Gastrocnemius medialis (tissue), 4 donors: ENCODE measurements at regions not wholly inside any gene's neighbourhood (a gene's known extent, or its start where the extent isn't known, plus 50 kb on each side); places are given as distances from the start of the nearest gene placed in this dataset.

ENCODE experiments used
- CTCF ChIP-seq, 5 experiments: fragments of 450-650 bp in 3 of 5; fragments of 200-600 bp in 2 of 5; sonication (generic) in 2 of 5; IDR thresholded peaks in 4 of 5; conservative IDR thresholded peaks in 1 of 5; 1 replicate in 4 of 5; 2 replicates in 1 of 5; pipeline ENCODE4 v1.5.1; 2016 to 2019; ENCODE audit warnings: antibody characterized with exemption in 5 of 5, mild to moderate bottlenecking in 3 of 5, moderate library complexity in 3 of 5
- POLR2A ChIP-seq, 2 donors: fragments of 450-650 bp; IDR thresholded peaks; one replicate each; pipeline ENCODE4 v1.6.1; 2017; ENCODE audit warnings: antibody characterized with exemption in 2 of 2, mild to moderate bottlenecking in 2 of 2, moderate library complexity in 2 of 2

- TF ChIP-seq CTCF (IDR thresholded peaks at IDR 0.05 in 4 of 5, conservative IDR thresholded peaks at IDR 0.05 in 1 of 5) (no peak), POLR2A (IDR thresholded peaks at IDR 0.05) (no peak)
Observed at GRCh38 chr20:63105211-63106107, 98.7 kb upstream of the BHLHE23 start.
